Trophoblast cell (in vitro differentiated cells and primary cell): ENCODE measurements at regions not wholly inside any gene's neighbourhood (a gene's known extent, or its start where the extent isn't known, plus 50 kb on each side); places are given as distances from the start of the nearest gene placed in this dataset.

ENCODE experiments used
- DNase-seq, 2 donors: peaks; one replicate each; pipeline ENCODE4 v3.0.0-alpha.2; 2016
- H2AFZ ChIP-seq: 2 replicates; pipeline ENCODE4 v1.6.1; 2013; ENCODE audit warnings: low read length, moderate library complexity, mild to moderate bottlenecking; ENCODE audit not compliant: insufficient read depth, poor library complexity
- H2AK5ac ChIP-seq: 2 replicates; pipeline ENCODE4 v1.6.1; 2013; ENCODE audit warnings: mild to moderate bottlenecking, low read length
- H2BK120ac ChIP-seq: 2 replicates; pipeline ENCODE4 v1.6.1; 2013; ENCODE audit warnings: low read length, mild to moderate bottlenecking, moderate library complexity; ENCODE audit not compliant: insufficient read depth, poor library complexity
- H2BK12ac ChIP-seq: 2 replicates; pipeline ENCODE4 v1.6.1; 2013; ENCODE audit warnings: mild to moderate bottlenecking, low read length, moderate library complexity
- H2BK5ac ChIP-seq: 2 replicates; pipeline ENCODE4 v1.6.1; 2013; ENCODE audit warnings: low read length, low read depth, moderate library complexity, mild to moderate bottlenecking; ENCODE audit not compliant: poor library complexity
- H3K14ac ChIP-seq: 2 replicates; pipeline ENCODE4 v1.6.1; 2013; ENCODE audit warnings: mild to moderate bottlenecking, low read length
- H3K18ac ChIP-seq: 2 replicates; pipeline ENCODE4 v1.6.1; 2013; ENCODE audit warnings: mild to moderate bottlenecking, low read length
- H3K23ac ChIP-seq: 2 replicates; pipeline ENCODE4 v1.6.1; 2013; ENCODE audit warnings: low read length
- H3K27ac ChIP-seq: 2 replicates; pipeline ENCODE4 v1.5.1; 2013; ENCODE audit warnings: low read depth, mild to moderate bottlenecking, inconsistent platforms, low read length, moderate library complexity
- H3K27me3 ChIP-seq: 2 replicates; pipeline ENCODE4 v1.6.1; 2013; ENCODE audit warnings: inconsistent platforms, mild to moderate bottlenecking, low read length, moderate library complexity; ENCODE audit not compliant: insufficient read depth
- H3K36me3 ChIP-seq, 2 experiments: 1 replicate in 1 of 2; 2 replicates in 1 of 2; pipeline ENCODE4 v1.6.1; 2013; ENCODE audit warnings: low read length in 2 of 2, mild to moderate bottlenecking in 2 of 2, moderate library complexity in 1 of 2; ENCODE audit not compliant: insufficient read depth in 2 of 2, control insufficient read depth in 1 of 2
- H3K4ac ChIP-seq: 2 replicates; pipeline ENCODE4 v1.6.1; 2013; ENCODE audit warnings: low read depth, mild to moderate bottlenecking, low read length, moderate library complexity
- H3K4me1 ChIP-seq, 2 experiments: 1 replicate in 1 of 2; 2 replicates in 1 of 2; pipeline ENCODE4 v1.6.1; 2013; ENCODE audit warnings: low read length in 2 of 2, mild to moderate bottlenecking in 2 of 2, moderate library complexity in 1 of 2; ENCODE audit not compliant: insufficient read depth in 2 of 2, control insufficient read depth in 1 of 2
- H3K4me2 ChIP-seq: 2 replicates; pipeline ENCODE4 v1.6.1; 2013; ENCODE audit warnings: inconsistent platforms, mild to moderate bottlenecking, low read length, moderate library complexity
- H3K4me3 ChIP-seq: 2 replicates; pipeline ENCODE4 v1.5.1; 2013; ENCODE audit warnings: mild to moderate bottlenecking, low read depth, low read length, inconsistent platforms
- H3K79me1 ChIP-seq: one replicate; pipeline ENCODE4 v1.6.1; 2013; ENCODE audit warnings: low read length
- H3K79me2 ChIP-seq: 2 replicates; pipeline ENCODE4 v1.6.1; 2013; ENCODE audit warnings: low read length, mild to moderate bottlenecking; ENCODE audit not compliant: control insufficient read depth, insufficient read depth, poor library complexity
- H3K9ac ChIP-seq: 2 replicates; pipeline ENCODE4 v1.6.1; 2013; ENCODE audit warnings: mild to moderate bottlenecking, low read length
- H3K9me3 ChIP-seq: 2 replicates; pipeline ENCODE4 v1.6.1; 2013; ENCODE audit warnings: low read depth, mild to moderate bottlenecking, control low read depth, inconsistent platforms, low read length; ENCODE audit not compliant: insufficient read depth
- H4K12ac ChIP-seq: 2 replicates; pipeline ENCODE4 v1.6.1; 2013; ENCODE audit warnings: low read depth, mild to moderate bottlenecking, low read length, moderate library complexity
- H4K8ac ChIP-seq: 2 replicates; pipeline ENCODE4 v1.6.1; 2013; ENCODE audit warnings: low read depth, mild to moderate bottlenecking, low read length, moderate library complexity
- H4K91ac ChIP-seq: one replicate; pipeline ENCODE4 v1.6.1; 2013; ENCODE audit warnings: low read depth, mild to moderate bottlenecking, low read length, moderate library complexity
- WGBS: extraction: QIAGEN DNeasy Blood & Tissue Kit; methylation state at CpG from one replicate; pipeline ENCODE4 v1.1.7; 2013; ENCODE audit warnings: missing lambda C conversion rate; ENCODE audit not compliant: insufficient read length, insufficient coverage; ENCODE audit errors: extremely low coverage; 5-methylcytosine and 5-hydroxymethylcytosine counted together

GRCh38 chr7:25614415-25614814 lies 386.1 kb upstream of the NPVF start:
- no peak overlapping the region for H3K18ac ChIP-seq
- DNase-seq, result no peak
- H2AFZ ChIP-seq, result no peak overlapping the region
- no peak overlapping the region for H3K9ac ChIP-seq
- H4K91ac ChIP-seq, result no peak overlapping the region
- no peak overlapping the region for H2BK120ac ChIP-seq
- no peak overlapping the region for H3K4ac ChIP-seq
- no peak overlapping the region for H2BK5ac ChIP-seq
- H4K12ac ChIP-seq, result no peak overlapping the region
- no peak overlapping the region for H2AK5ac ChIP-seq
- H3K79me2 ChIP-seq, result no peaks in the 10 kb centered on the region
- no peak overlapping the region for H3K4me2 ChIP-seq
- H4K8ac ChIP-seq, result no peak overlapping the region
- H3K36me3 ChIP-seq, result no peaks in the 10 kb centered on the region
- H3K9me3 ChIP-seq, result peaks cover 2% of the 10 kb centered on the region
- H3K14ac ChIP-seq, result no peak overlapping the region
- H3K4me1 ChIP-seq, result no peaks in the 10 kb centered on the region
- no peak overlapping the region for H3K27ac ChIP-seq
- H3K23ac ChIP-seq, result no peak overlapping the region
- H2BK12ac ChIP-seq, result no peak overlapping the region
- no peaks in the 10 kb centered on the region for H3K27me3 ChIP-seq
- no CpG with 5 or more reads among the region's 3 CpGs for WGBS
- no peak overlapping the region for H3K4me3 ChIP-seq
- H3K79me1 ChIP-seq, result peaks cover 2% of the 10 kb centered on the region

GRCh38 chr7:25615003-25615402 lies 386.7 kb upstream of the NPVF start:
- Histone ChIP-seq H2BK5ac (no peak overlapping the region), H3K4ac (no peak overlapping the region), H3K36me3 (no peaks in the 10 kb centered on the region), H3K9me3 (peaks cover 2% of the 10 kb centered on the region), H3K4me3 (no peak overlapping the region), H3K79me2 (no peaks in the 10 kb centered on the region), H3K27me3 (no peaks in the 10 kb centered on the region), H3K4me1 (no peaks in the 10 kb centered on the region), H4K8ac (no peak overlapping the region), H3K9ac (no peak overlapping the region), H2AK5ac (no peak overlapping the region), H2AFZ (no peak overlapping the region), H4K91ac (no peak overlapping the region), H3K4me2 (no peak overlapping the region), H3K79me1 (peaks cover 2% of the 10 kb centered on the region), H3K23ac (no peak overlapping the region), H3K27ac (no peak overlapping the region), H3K14ac (no peak overlapping the region), H4K12ac (no peak overlapping the region), H3K18ac (no peak overlapping the region), H2BK120ac (no peak overlapping the region), H2BK12ac (no peak overlapping the region)
- no CpG with 5 or more reads among the region's 4 CpGs for WGBS
- no peak for DNase-seq

GRCh38 chr7:25615593-25615992 lies 387.3 kb upstream of the NPVF start:
- Histone ChIP-seq H3K23ac (no peak overlapping the region), H3K27me3 (no peaks in the 10 kb centered on the region)

GRCh38 chr7:25617214-25617613 lies 388.9 kb upstream of the NPVF start:
- Histone ChIP-seq H2BK5ac (no peak overlapping the region), H3K9ac (no peak overlapping the region), H4K91ac (no peak overlapping the region), H2BK120ac (no peak overlapping the region), H3K4me2 (no peak overlapping the region), H2AK5ac (no peak overlapping the region), H3K4me1 (no peaks in the 10 kb centered on the region), H3K79me2 (no peaks in the 10 kb centered on the region), H3K36me3 (no peaks in the 10 kb centered on the region), H3K27ac (no peak overlapping the region), H4K8ac (no peak overlapping the region), H2AFZ (no peak overlapping the region), H3K14ac (no peak overlapping the region), H2BK12ac (peak overlapping the region; percentile 81), H3K79me1 (peaks cover 6% of the 10 kb centered on the region), H3K4ac (no peak overlapping the region), H3K18ac (no peak overlapping the region), H3K4me3 (no peak overlapping the region), H3K27me3 (no peaks in the 10 kb centered on the region), H3K23ac (no peak overlapping the region), H3K9me3 (peaks cover 4% of the 10 kb centered on the region), H4K12ac (no peak overlapping the region)
- DNase-seq, result no peak
- WGBS, result no CpG with 5 or more reads among the region's 4 CpGs

More at GRCh38 chr7:25615593-25615992, 387.3 kb upstream of the NPVF start:
- H2AK5ac ChIP-seq, result no peak overlapping the region
- no peak overlapping the region for H3K4me2 ChIP-seq
- H3K14ac ChIP-seq, result no peak overlapping the region
- H3K9ac ChIP-seq, result no peak overlapping the region
- WGBS, result no CpG with 5 or more reads among the region's 5 CpGs
- no peak for DNase-seq
- H2AFZ ChIP-seq, result peak overlapping the region; percentile 48
- peak overlapping the region; percentile 18 for H4K8ac ChIP-seq
- H3K4me3 ChIP-seq, result no peak overlapping the region
- no peaks in the 10 kb centered on the region for H3K4me1 ChIP-seq
- H3K4ac ChIP-seq, result no peak overlapping the region
- H3K79me1 ChIP-seq, result peaks cover 3% of the 10 kb centered on the region
- H2BK120ac ChIP-seq, result no peak overlapping the region
- no peak overlapping the region for H3K18ac ChIP-seq
- no peaks in the 10 kb centered on the region for H3K79me2 ChIP-seq
- H3K27ac ChIP-seq, result no peak overlapping the region
- no peak overlapping the region for H4K91ac ChIP-seq
- H3K9me3 ChIP-seq, result peaks cover 2% of the 10 kb centered on the region
- no peak overlapping the region for H4K12ac ChIP-seq
- H3K36me3 ChIP-seq, result no peaks in the 10 kb centered on the region
- H2BK12ac ChIP-seq, result peak overlapping the region; percentile 52
- no peak overlapping the region for H2BK5ac ChIP-seq
